ENCODE measurements at regions not wholly inside any gene's neighbourhood (a gene's known extent, or its start where the extent isn't known, plus 50 kb on each side); places are given as distances from the start of the nearest gene placed in this dataset.

DNA sequence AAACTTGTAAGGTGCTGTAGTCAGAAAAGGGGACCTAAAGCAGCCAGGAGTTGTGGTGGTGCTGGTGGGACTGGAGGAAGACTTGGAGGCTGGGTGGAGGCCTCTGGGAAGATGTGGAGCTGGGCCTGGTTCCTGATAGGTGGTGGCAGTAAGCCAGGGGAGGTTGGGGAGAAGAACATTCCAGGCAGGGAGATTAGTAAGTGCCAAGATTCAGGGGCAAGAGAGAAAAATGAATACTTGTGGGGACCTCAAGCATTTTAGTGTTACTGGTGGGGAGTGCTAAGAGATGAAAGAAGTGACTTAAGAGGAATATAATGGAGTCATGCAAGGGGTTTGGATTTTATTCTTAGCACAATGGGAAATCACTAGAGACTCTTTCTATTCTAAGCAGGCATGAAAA is 79.0 kb upstream of the B3GAT2 start:
- Mint-ChIP-seq H3K4me1 (ENCODE audit: unreplicated experiment) (peaks cover 11% of the 10 kb centered on the region), H3K27ac (no peak overlapping the region), H3K27me3 (peaks cover 18% of the 10 kb centered on the region), H3K4me3 (no peak overlapping the region), H3K9me3 (no peaks in the 10 kb centered on the region), H3K36me3 (no peaks in the 10 kb centered on the region)
- no peak for DNase-seq (ENCODE audit: extremely low spot score, unreplicated experiment)
- TF ChIP-seq, protein P1, sequence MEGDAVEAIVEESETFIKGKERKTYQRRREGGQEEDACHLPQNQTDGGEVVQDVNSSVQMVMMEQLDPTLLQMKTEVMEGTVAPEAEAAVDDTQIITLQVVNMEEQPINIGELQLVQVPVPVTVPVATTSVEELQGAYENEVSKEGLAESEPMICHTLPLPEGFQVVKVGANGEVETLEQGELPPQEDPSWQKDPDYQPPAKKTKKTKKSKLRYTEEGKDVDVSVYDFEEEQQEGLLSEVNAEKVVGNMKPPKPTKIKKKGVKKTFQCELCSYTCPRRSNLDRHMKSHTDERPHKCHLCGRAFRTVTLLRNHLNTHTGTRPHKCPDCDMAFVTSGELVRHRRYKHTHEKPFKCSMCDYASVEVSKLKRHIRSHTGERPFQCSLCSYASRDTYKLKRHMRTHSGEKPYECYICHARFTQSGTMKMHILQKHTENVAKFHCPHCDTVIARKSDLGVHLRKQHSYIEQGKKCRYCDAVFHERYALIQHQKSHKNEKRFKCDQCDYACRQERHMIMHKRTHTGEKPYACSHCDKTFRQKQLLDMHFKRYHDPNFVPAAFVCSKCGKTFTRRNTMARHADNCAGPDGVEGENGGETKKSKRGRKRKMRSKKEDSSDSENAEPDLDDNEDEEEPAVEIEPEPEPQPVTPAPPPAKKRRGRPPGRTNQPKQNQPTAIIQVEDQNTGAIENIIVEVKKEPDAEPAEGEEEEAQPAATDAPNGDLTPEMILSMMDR (conservative IDR thresholded peaks at IDR 0.05), result no peak

DNA sequence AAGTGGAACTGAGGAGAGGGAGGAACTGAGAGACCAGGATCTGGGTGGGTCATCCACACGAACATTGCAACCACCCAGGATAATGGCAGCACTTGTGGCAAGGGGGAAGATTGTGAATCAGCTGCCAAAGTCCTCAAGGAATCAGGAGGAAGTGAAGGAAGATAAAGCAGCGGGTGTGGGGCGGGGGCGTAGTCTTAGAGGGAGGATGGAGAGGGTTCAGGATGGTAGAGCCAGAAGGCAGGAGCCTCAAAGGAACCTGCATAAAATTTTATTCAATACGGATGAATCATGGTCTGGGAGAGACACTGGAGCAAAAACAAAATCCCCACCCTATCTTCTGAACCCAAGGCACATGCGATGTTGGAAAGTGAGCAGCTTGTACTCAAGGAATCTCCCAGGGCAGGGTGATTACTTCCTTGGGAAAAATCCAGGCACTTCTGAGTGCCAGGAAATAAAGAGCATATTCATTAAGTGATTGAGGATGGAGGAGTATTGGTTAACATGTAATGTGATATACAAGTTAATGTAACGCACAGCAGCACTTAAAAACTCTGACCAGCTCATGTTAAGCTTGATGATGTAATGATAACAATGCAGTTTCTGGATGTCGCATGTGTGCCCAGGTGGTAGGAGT is 82.0 kb upstream of the B3GAT2 start:
- DNase-seq (ENCODE audit: extremely low spot score, unreplicated experiment), result no peak
- Mint-ChIP-seq H3K27me3 (peaks cover 27% of the 10 kb centered on the region), H3K4me3 (no peak overlapping the region)

DNA sequence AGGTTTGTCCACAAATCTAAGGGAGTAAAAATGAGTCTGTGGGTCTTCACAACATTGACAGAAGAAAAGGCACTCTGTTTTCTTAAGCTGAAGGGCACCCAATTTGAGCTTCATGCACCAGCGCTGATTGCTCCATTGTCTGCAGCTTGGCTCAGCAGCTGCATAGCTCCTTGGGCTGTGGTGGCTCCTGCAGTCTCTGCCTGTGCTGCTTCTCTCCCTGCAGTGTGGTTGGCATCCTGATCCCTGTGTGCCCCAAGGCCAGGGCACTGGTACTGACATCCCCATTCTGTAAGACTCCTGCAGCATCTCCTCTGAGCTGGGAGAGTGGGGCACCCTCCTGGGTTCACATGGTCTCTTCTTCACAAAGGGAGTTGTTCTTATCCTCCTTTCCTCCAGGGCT is 83.2 kb upstream of the B3GAT2 start:
- H3K27ac Mint-ChIP-seq, result no peak overlapping the region
- TF ChIP-seq, protein P1 (conservative IDR thresholded peaks at IDR 0.05), result no peak
- no peak overlapping the region for H3K4me3 Mint-ChIP-seq
- DNase-seq (ENCODE audit: extremely low spot score, unreplicated experiment), result no peak
- peaks cover 11% of the 10 kb centered on the region for H3K4me1 Mint-ChIP-seq (ENCODE audit: unreplicated experiment)
- H3K9me3 Mint-ChIP-seq, result peaks cover 5% of the 10 kb centered on the region
- H3K27me3 Mint-ChIP-seq, result peaks cover 27% of the 10 kb centered on the region
- H3K36me3 Mint-ChIP-seq, result no peaks in the 10 kb centered on the region

More for the DNA sequence above, 82.0 kb upstream of the B3GAT2 start:
- H3K4me1 Mint-ChIP-seq (ENCODE audit: unreplicated experiment), result peaks cover 12% of the 10 kb centered on the region
- peaks cover 3% of the 10 kb centered on the region for H3K9me3 Mint-ChIP-seq
- TF ChIP-seq, protein P1 (conservative IDR thresholded peaks at IDR 0.05), result no peak
- no peaks in the 10 kb centered on the region for H3K36me3 Mint-ChIP-seq
- no peak overlapping the region for H3K27ac Mint-ChIP-seq

DNA sequence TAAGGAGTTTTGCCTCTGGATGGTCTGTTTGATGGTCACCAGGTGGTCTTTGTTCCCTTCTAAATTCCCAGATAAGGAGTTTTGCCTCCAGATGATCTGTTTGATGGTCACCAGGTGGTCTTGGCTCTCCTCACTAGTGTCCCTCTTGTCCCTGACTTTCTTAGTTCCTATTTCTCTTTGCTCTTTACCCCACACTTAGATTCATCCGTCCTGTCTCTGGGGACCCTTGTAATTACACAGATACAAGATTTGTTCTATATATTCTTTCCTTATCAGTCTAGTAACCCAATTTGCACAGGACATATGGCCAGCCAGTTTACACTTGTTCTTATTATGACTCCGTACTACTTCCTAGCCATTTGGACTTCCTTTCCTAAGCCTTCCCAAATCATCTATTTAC is 84.0 kb upstream of the B3GAT2 start:
- Mint-ChIP-seq H3K27me3 (peaks cover 25% of the 10 kb centered on the region), H3K9me3 (peaks cover 5% of the 10 kb centered on the region), H3K4me3 (no peak overlapping the region), H3K4me1 (ENCODE audit: unreplicated experiment) (peaks cover 11% of the 10 kb centered on the region), H3K36me3 (no peaks in the 10 kb centered on the region), H3K27ac (no peak overlapping the region)
- TF ChIP-seq, protein P1 (conservative IDR thresholded peaks at IDR 0.05), result no peak
- DNase-seq (ENCODE audit: extremely low spot score, unreplicated experiment), result no peak

DNA sequence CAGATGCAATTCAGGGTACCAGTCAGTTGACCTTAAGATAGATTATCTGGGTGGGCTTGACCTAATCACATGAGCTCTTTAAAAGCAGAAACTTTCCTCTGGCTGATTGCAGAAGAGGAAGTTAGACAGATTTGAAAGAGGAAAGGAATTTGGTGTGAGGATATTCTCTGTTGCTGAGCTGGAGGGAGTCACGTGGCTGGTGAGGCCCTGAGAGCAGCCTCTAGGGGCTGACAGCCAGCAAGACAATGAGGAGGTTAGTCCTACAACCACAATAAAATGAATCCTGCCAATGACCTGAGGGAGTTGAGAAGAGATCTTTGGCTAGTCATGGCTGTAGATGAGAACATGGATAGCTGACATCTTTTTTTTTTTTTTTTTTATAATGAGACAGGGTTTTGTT is 87.0 kb upstream of the B3GAT2 start:
- no peak for DNase-seq (ENCODE audit: extremely low spot score, unreplicated experiment)
- no peaks in the 10 kb centered on the region for H3K36me3 Mint-ChIP-seq
- no peak overlapping the region for H3K4me3 Mint-ChIP-seq
- H3K4me1 Mint-ChIP-seq (ENCODE audit: unreplicated experiment), result peaks cover 11% of the 10 kb centered on the region
- H3K27ac Mint-ChIP-seq, result no peak overlapping the region
- TF ChIP-seq, protein P1 (conservative IDR thresholded peaks at IDR 0.05), result no peak
- peaks cover 22% of the 10 kb centered on the region for H3K27me3 Mint-ChIP-seq
- H3K9me3 Mint-ChIP-seq, result peaks cover 5% of the 10 kb centered on the region
